ENCODE measurements at regions not wholly inside any gene's neighbourhood (a gene's known extent, or its start where the extent isn't known, plus 50 kb on each side); places are given as distances from the start of the nearest gene placed in this dataset.
"Not testable (repeated sequence)": the region's sequence is repeated elsewhere in the genome, so short reads cannot be mapped to it uniquely, and the experiment has no call there.

DNA sequence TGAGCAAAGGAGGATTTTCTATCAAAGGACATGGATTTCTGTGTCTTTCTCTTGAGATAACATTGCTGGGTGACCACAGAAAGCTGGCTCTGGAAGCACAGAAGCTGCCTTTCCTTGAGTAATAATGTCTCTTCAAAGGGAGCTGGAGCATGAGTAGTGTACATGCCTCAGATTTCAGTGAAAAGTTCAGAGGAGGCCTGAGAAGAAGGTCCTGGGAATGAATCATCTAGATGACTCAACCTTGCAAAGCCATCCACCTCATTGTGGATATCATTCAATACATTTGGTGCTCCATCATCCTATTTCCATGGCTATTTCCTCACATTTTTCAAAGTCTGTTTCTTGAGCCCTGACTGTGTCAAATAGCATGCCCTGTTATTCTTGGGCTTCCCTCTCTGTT, 125.6 kb upstream of the POTEB2 start:
- TF ChIP-seq POLR2A, POLR2AphosphoS5, EP300 (IDR thresholded peaks at IDR 0.05): not testable (repeated sequence)
- TF ChIP-seq, protein P1, sequence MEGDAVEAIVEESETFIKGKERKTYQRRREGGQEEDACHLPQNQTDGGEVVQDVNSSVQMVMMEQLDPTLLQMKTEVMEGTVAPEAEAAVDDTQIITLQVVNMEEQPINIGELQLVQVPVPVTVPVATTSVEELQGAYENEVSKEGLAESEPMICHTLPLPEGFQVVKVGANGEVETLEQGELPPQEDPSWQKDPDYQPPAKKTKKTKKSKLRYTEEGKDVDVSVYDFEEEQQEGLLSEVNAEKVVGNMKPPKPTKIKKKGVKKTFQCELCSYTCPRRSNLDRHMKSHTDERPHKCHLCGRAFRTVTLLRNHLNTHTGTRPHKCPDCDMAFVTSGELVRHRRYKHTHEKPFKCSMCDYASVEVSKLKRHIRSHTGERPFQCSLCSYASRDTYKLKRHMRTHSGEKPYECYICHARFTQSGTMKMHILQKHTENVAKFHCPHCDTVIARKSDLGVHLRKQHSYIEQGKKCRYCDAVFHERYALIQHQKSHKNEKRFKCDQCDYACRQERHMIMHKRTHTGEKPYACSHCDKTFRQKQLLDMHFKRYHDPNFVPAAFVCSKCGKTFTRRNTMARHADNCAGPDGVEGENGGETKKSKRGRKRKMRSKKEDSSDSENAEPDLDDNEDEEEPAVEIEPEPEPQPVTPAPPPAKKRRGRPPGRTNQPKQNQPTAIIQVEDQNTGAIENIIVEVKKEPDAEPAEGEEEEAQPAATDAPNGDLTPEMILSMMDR (IDR thresholded peaks at IDR 0.05) = not testable (repeated sequence)
